GM12892 (cell line): ENCODE measurements at regions not wholly inside any gene's neighbourhood (a gene's known extent, or its start where the extent isn't known, plus 50 kb on each side); places are given as distances from the start of the nearest gene placed in this dataset.

Experiments
- POLR2AphosphoS5 ChIP-seq: IDR thresholded peaks from 2 replicates; pipeline ENCODE4 v1.6.1; 2011; ENCODE audit warnings: low read depth, low read length, control low read depth
- TAF1 ChIP-seq: IDR thresholded peaks from 2 replicates; pipeline ENCODE4 v1.6.1; 2011; ENCODE audit warnings: low read depth, mild to moderate bottlenecking, control low read depth, low read length, borderline replicate concordance

DNA sequence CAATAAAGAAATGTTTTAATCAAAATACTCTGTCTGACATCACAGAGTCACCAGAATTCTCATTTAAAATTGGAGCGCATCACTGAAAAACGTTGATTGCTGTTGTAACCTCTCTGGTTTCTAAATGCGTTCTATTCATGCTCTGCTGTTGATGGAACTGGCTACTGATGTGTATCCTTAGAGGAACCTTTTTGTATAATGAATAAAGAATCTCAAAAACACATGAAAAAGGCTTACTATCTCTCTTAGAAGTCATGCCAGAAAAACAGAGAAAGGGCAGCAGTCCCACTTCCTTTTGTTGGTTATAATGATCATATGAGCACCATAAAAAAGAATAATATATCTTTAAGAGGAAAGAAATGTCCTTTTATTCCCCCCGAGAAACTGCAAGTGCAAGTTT, 615.5 kb downstream of the TLE1 start:
- TF ChIP-seq POLR2AphosphoS5 (no peak), TAF1 (no peak)
